GM12891 (cell line): ENCODE measurements at regions not wholly inside any gene's neighbourhood (a gene's known extent, or its start where the extent isn't known, plus 50 kb on each side); places are given as distances from the start of the nearest gene placed in this dataset.

ENCODE experiments used
- DNase-seq: peaks from one replicate; pipeline ENCODE4 v3.0.0; 2011; ENCODE audit warnings: low spot score; ENCODE audit not compliant: insufficient read length
- FAIRE-seq: peaks from 2 replicates; lab custom pipeline; 2011; peaks lifted over from hg19 to GRCh38; lab: Jason Lieb, UNC
- PAX5 ChIP-seq: IDR thresholded peaks from 2 replicates; pipeline ENCODE4 v1.6.1; 2011; ENCODE audit warnings: low read length, moderate library complexity, mild to moderate bottlenecking; ENCODE audit not compliant: insufficient read depth, severe bottlenecking
- POLR2A ChIP-seq: IDR thresholded peaks from 2 replicates; pipeline ENCODE4 v1.6.1; 2011; ENCODE audit warnings: low read depth, low read length, control low read depth
- POLR2AphosphoS5 ChIP-seq: IDR thresholded peaks from 2 replicates; pipeline ENCODE4 v1.6.1; 2011; ENCODE audit warnings: low read depth, low read length, control low read depth
- POU2F2 ChIP-seq: IDR thresholded peaks from 2 replicates; pipeline ENCODE4 v1.6.1; 2011; ENCODE audit warnings: low read depth, mild to moderate bottlenecking, control low read depth, low read length, moderate library complexity
- SPI1 ChIP-seq: IDR thresholded peaks from 2 replicates; pipeline ENCODE4 v1.6.1; 2011; ENCODE audit warnings: low read depth, low read length, control low read depth
- TAF1 ChIP-seq: IDR thresholded peaks from 2 replicates; pipeline ENCODE4 v1.6.1; 2011; ENCODE audit warnings: low read depth, low read length, control low read depth

DNA sequence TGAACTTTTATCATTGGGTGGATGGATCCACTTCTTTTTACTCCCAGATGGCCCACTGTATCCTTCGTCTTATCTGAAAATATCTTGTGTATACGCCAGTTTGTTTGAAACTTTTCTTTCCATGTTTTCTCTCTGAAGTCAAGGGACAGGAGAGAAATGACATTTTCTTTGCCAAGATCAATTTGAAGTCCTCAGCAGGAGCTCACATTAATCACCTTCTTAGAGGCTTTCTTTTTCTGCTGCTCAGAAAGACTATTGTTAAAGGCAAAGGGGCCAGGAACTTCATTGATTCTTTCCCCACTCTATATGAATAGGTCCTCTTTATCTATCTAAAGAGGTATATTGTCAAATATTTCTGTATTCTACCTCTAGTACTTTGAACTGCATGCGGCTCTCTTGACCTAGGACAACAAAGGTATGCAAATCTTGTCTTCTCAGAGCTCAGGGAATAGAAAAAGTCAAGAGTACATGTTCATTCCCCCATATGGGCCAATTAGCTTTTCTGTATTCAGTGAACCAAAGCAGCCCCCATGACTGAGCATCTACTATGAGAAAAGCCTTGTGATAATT, 583.3 kb downstream of the HS3ST4 start:
- DNase-seq = no peak
- TF ChIP-seq TAF1 = no peak
- TF ChIP-seq PAX5 = no peak
- TF ChIP-seq SPI1 = no peak
- TF ChIP-seq POLR2AphosphoS5 = no peak
- no peak for TF ChIP-seq POU2F2
- TF ChIP-seq POLR2A = no peak
- no peak for FAIRE-seq

DNA sequence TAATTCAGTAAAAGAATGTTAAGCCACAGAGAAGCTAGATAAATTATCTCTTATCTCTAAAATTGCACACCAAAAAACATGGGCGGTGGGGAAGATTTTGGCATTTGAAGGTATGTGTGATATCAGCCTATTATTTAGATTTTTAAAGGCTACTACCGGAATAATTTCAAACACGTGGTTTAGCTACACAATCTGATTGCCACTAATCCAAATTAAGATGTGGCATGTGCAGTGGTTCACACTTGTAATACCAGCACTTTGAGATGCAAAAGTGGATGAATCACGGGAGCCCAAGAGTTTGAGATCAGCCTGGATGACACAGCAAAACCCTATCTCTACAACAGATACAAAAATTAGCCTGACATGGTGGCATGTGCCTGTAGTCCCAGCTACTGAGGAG, 584.5 kb downstream of the HS3ST4 start:
- FAIRE-seq (no peak), DNase-seq (no peak)
- no peak for TF ChIP-seq PAX5
- TF ChIP-seq SPI1 = no peak

- DNase-seq = no peak
- no peak for TF ChIP-seq TAF1
- TF ChIP-seq POU2F2 = no peak
- no peak for TF ChIP-seq PAX5
- FAIRE-seq = no peak
Measured at GRCh38 chr16:26281381-26282110, 589.8 kb downstream of the HS3ST4 start.

- FAIRE-seq (no peak), DNase-seq (no peak)
- TF ChIP-seq TAF1 (no peak), PAX5 (no peak), POLR2AphosphoS5 (no peak), POLR2A (no peak)
Measured at GRCh38 chr16:26295625-26296304, 604.0 kb downstream of the HS3ST4 start.

DNA sequence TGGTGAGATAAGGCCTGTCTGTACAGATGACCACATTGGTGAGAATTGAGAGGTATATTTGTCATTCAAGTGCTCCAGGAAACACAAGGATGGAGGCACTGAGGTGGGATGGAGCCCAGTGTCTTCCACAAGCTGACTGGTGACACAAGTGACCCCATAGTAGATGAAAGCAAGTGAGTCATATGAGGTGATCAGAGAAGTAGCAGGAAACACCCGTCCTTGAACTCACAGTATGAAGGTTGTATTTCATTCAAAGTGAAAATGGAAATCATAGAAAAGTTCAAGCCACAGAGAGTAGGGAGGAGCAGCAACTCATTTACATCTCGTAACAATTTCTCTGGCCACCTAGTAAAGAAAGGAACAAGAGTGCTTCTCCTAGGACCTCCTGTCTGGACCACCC, 609.8 kb downstream of the HS3ST4 start:
- DNase-seq (no peak), FAIRE-seq (no peak)
- TF ChIP-seq PAX5 (no peak), POLR2A (no peak), TAF1 (no peak)

- FAIRE-seq (no peak), DNase-seq (no peak)
- TF ChIP-seq TAF1 = no peak
- no peak for TF ChIP-seq PAX5
- no peak for TF ChIP-seq SPI1
- no peak for TF ChIP-seq POU2F2
- TF ChIP-seq POLR2A = no peak
- no peak for TF ChIP-seq POLR2AphosphoS5
Measured at GRCh38 chr16:26316683-26317464, 625.1 kb downstream of the HS3ST4 start.

- FAIRE-seq (no peak), DNase-seq (no peak)
- TF ChIP-seq POLR2AphosphoS5 (no peak), TAF1 (no peak), PAX5 (no peak), SPI1 (no peak), POU2F2 (no peak), POLR2A (no peak)
Measured at GRCh38 chr16:26317885-26318284, 626.1 kb downstream of the HS3ST4 start.

- FAIRE-seq = no peak
- TF ChIP-seq POLR2AphosphoS5 (no peak), TAF1 (no peak), SPI1 (no peak), POLR2A (no peak)
- no peak for DNase-seq
Measured at GRCh38 chr16:26330654-26331053, 638.9 kb downstream of the HS3ST4 start.

DNA sequence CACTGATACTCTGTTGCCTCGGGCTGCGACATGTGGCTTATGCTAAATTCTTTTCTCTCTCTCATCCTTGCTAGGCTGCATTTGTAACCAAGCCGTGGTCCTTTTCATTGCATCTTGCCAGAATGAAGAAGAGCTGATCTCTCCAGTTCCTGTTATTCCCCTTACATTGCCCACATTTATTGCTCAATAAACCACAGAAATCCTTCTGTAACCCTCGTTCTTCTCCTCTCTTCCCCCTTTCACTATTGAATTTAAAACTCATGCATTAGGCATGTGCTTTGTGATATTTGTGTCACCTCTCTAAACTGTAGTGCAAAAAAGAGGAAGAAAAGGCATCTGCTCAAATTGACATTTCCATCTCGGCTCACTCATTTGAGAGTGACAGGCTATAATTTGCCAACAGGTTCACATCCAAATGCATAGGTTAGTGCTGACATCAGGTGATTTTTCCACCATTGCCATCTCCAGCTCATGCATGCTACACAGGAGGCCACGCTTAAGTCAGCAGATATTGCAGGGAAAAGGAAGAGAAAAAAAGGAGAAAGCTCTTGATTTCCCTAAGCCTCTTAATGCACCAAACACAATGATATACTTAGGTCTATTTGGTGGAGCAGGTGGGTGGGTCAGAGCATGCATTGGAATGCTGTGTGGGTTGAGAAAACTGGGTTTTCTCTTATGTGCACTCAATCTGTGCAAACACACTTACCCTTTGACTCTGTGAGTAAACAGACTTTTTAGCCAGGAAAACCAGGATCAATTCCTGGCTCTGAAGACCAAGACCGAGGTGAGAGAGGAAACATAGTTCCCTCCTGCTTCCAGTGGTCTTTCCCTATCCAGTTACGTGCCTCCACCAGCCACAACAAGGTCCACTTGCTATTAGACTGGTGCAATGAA, 642.7 kb downstream of the HS3ST4 start:
- no peak for DNase-seq
- FAIRE-seq = no peak
- TF ChIP-seq POLR2AphosphoS5 = no peak
- TF ChIP-seq SPI1 = no peak
